Myocyte (in vitro differentiated cells): ENCODE measurements at regions not wholly inside any gene's neighbourhood (a gene's known extent, or its start where the extent isn't known, plus 50 kb on each side); places are given as distances from the start of the nearest gene placed in this dataset.
A peak's percentile ranks its signal among the peaks of the same experiment; 100 is the strongest.

Source experiments
- DNase-seq: peaks from one replicate; pipeline ENCODE4 v3.0.0-alpha.2; 2012; ENCODE audit warnings: low read depth

DNA sequence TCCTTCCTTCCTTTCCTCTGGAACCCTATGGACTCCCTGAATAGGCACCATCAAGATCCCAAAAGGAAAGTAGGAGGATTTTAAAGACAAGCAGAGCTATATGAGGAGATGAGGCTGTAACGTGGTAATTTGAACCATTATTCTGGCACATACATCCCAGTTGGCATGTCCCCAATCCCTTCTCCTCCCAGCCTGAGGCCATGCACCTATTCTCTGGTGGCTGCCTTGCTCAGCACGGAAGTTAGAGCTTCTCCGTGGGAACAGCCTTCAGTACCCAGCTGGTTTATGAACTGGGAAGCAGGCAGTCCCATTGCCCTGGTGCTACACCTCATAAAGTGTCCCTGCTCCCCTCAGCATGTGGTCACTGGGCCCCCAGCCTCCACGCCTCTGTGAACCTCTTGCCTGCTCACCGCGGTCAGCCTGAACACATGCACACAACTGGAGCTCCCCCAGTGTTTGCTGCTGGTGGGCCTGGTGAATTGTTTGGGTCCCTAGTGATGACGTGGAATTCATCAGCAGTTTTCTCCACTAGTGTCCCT, 139.9 kb upstream of the PLET1 start:
- no peak for DNase-seq

DNA sequence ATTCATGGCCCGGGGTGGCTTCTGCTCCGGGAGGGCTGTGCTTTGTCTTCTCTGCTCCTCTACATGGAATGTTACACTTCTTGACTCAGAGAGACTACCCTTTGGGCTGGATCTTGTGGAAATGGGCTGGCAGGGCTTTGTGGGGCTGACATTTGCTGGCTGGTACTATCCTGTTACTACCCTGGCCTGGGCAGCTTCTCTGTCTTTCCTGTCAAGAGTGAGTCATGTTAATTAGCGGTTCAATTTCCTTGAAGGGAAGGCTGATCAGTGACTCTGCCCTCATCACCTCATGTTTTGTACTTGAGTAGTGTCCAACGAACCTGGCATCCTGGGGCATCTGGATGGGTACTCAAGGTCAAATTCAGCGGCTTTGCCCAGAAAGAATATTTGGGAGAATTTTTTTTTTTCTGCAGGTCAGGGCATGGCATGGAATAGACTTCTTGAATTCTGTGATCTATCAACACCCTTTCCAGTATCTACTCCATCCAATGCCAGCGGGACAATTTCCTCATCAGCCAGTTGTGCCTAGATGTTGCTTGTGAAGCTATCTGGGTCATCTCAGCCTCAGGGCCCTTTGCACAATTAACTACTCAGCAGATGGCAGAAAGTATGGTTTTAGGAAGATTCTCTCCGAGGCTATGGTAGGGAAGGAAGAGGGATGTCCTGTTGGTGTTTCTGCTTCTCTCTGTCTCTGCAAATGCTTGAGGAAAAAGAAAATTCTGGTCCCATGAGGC, 140.5 kb upstream of the PLET1 start:
- DNase-seq = peak; percentile 4

GRCh38 chr11:112403432-112403831, 142.8 kb upstream of the PLET1 start:
- no peak for DNase-seq

- peak; percentile 63 for DNase-seq
These were observed 143.5 kb upstream of the PLET1 start for GRCh38 chr11:112404112-112404511.

- DNase-seq = no peak
These were observed 147.9 kb upstream of the PLET1 start for GRCh38 chr11:112408517-112408916.

DNA sequence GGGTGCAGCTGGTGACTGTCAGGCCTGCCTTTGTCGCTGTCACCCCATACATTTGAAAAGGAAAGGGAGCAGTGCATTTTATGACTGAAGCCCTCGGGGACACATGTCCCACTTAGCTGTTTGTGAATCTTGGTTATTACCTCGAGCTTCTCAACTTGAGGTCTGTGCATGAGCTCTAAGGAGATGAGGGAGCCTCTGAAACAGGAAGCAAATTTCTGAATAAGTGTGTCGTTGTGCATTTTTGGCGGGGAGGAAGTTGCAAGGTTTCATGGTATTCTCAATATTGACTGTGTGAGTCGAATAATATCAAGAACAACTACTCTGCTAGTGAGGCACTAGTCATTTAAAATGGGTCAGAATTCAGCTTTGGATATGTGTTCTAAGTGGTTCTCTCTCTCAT, 149.7 kb upstream of the PLET1 start:
- DNase-seq = no peak

GRCh38 chr11:112412383-112412782, 151.7 kb upstream of the PLET1 start:
- no peak for DNase-seq

GRCh38 chr11:112417339-112417738, 156.7 kb upstream of the PLET1 start:
- DNase-seq = no peak

GRCh38 chr11:112418438-112418837, 157.8 kb upstream of the PLET1 start:
- no peak for DNase-seq

GRCh38 chr11:112421879-112422278, 161.2 kb upstream of the PLET1 start:
- DNase-seq = no peak

GRCh38 chr11:112425121-112425520, 164.5 kb upstream of the PLET1 start:
- DNase-seq = no peak

GRCh38 chr11:112437096-112437495, 176.4 kb upstream of the PLET1 start:
- DNase-seq = no peak

- DNase-seq = no peak
These were observed 179.0 kb upstream of the PLET1 start for GRCh38 chr11:112439614-112440013.

DNA sequence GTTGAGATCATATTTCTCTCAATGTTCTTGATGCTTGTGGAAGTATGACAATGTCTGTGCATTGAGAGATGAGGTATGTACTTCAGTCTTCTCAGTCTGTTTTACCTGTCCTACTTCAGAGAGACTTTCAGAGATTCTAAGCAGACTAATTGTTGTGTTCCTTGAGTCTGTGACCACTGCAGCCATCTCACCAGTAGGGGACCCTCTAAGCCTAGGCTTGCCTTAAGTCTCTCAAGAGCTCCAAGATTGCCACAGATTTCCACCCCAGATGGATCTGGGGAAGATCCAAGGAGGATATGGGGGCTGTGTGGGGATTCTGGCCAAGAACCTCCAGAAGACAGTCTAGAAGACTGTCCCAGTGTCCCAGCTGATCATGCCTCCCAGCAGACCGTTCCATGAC, 179.9 kb upstream of the PLET1 start:
- no peak for DNase-seq

- no peak for DNase-seq
These were observed 187.5 kb upstream of the PLET1 start for GRCh38 chr11:112448168-112448567.

DNA sequence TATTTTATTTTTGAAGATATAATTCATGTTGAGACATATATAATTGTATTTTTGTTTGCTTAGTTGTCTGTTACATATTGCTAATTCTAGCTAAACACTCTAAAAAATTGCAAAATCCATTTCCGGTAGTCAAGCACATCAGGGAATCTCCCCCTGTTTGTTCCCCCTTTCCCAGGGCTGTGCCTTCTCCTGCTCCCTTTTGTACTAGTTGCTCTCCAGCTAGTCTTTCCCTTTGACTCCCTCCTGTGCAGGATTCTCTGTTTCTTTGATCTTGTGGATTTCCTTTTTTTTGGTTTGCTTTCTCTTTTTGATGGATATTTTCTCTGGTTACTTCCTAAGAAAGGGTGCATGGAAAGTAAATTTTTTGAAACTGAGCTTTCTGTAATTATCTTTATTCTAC, 188.1 kb upstream of the PLET1 start:
- no peak for DNase-seq

DNA sequence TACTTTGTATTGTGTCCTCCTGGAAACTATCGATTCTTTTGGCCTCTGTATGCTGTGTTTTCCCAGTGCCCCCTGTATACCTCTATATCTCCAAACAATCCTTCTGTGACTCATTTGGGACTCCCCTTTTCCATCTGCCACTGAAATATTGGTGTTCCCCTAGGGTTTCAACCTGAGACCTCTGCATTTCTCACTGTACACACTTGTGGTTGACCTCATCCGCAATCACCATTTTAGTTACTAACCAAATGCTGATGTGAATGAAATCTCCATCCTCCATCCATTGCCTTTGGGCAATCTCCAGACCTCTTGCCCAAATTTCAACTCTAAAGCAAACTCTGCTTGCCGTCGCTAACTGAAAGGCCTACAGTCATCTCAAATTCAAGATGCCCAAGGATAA, 190.6 kb upstream of the PLET1 start:
- DNase-seq = no peak

DNA sequence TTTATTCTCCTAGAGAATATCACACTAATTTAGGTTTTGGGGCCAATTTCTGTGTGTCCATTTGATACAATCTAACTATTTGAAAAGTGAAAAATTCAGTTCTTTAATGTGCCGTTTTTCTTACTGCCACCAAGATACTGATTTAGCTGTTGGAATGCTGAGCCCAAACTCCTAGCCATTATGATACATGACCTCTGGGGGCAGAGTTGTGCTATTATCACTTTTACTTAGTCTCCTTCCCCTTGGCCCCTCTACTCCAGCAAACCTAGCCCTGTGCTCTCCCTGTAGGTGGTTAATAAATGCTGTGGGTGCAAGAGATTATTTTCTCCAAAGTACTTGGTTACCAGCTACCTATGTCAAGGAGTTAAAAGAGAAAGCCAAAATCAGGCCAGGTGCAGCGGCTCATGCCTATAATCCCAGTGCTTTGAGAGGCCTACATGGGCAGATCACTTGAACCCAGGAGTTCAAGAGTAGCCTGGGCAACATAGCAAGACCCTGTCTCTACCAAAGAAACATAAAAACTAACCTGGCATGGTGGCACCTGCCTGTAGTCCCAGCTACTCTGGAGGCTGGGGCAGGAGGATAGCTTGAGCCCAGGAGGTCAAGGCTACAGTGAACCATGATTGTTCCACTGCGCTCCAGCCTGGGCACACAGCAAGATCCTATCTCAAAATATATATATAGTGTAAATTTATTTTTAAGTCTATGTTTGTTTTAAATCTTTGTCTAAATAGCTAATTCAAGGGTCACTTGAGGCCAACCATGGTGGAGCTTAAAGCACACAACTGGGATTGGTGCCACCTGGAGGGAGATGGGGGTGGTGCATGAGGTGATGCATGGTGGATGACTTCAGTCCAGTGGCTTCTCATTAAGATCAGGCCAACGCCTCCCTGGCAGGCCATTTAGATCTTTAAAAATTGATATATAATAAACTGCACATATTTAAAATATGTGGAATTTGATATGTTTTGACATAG, 193.2 kb upstream of the PLET1 start:
- peak; percentile 31 for DNase-seq

GRCh38 chr11:112454841-112455240, 194.2 kb upstream of the PLET1 start:
- DNase-seq = no peak

- no peak for DNase-seq
These were observed 195.1 kb upstream of the PLET1 start for GRCh38 chr11:112455791-112456190.

GRCh38 chr11:112457532-112457931, 196.9 kb upstream of the PLET1 start:
- DNase-seq = no peak

- no peak for DNase-seq
These were observed 198.3 kb upstream of the PLET1 start for GRCh38 chr11:112459001-112459400.
